ENCODE measurements at regions not wholly inside any gene's neighbourhood (a gene's known extent, or its start where the extent isn't known, plus 50 kb on each side); places are given as distances from the start of the nearest gene placed in this dataset.

- dilution Hi-C loops (cut with HindIII; ENCODE audit: low sequenced_read_pairs, unreplicated experiment), result no loop called here
- BruUV-seq (replicated peaks), result no TSS peak
- no peak overlapping the region for H4K5ac ChIP-seq (ENCODE audit: low read depth, low read length)
- no peak overlapping the region for H3K23ac ChIP-seq (ENCODE audit: low read depth, low read length)
- no peak overlapping the region for H2AK5ac ChIP-seq (ENCODE audit: low read depth, low read length)
- DNase-seq (no peak), ATAC-seq (ENCODE audit: low read depth) (no peak)
- no peak overlapping the region for H3K14ac ChIP-seq (replicated peaks; ENCODE audit: low read depth, low read length)
- H3K9me3 ChIP-seq (ENCODE audit: control insufficient read depth, insufficient read depth, low read length), result peaks cover 4% of the 10 kb centered on the region; the same call in 1 of the 2 replicates
- no peaks in the 10 kb centered on the region for H3K9me1 ChIP-seq (ENCODE audit: insufficient read depth, low read length)
- H3K27me3 ChIP-seq (ENCODE audit: control insufficient read depth, insufficient read depth, low read length), result no peaks in the 10 kb centered on the region
- no peak overlapping the region for H3K56ac ChIP-seq (ENCODE audit: extremely low read depth, insufficient read depth, low read length)
- no peak overlapping the region for H3K4ac ChIP-seq (ENCODE audit: low read depth, low read length)
- in situ Hi-C loops (cut with MboI; ENCODE audit: low sequenced_read_pairs), result no loop called here
- H3K4me1 ChIP-seq (ENCODE audit: control insufficient read depth, insufficient read depth, low read length), result no peaks in the 10 kb centered on the region
- POLR2A ChIA-PET (ENCODE audit: unreplicated experiment), result no interaction called here
- no peaks in the 10 kb centered on the region for H3K36me3 ChIP-seq (ENCODE audit: control insufficient read depth, insufficient read depth, low read length)
- H2BK120ac ChIP-seq (ENCODE audit: low read depth, low read length), result no peak overlapping the region
- no peak overlapping the region for H4K8ac ChIP-seq (ENCODE audit: low read depth in 2 of 2, low read length in 2 of 2)
- no peak overlapping the region for H2AK9ac ChIP-seq (replicated peaks; ENCODE audit: low read depth, low read length, poor library complexity)
- CTCF ChIA-PET, result no interaction called here
- no peaks in the 10 kb centered on the region for H4K20me1 ChIP-seq (ENCODE audit: insufficient read depth, low read length)
- intact Hi-C loops (cut with micrococcal nuclease), result no loop called here
- no peak overlapping the region for H2BK15ac ChIP-seq (ENCODE audit: low read depth, low read length)
- H2BK20ac ChIP-seq (ENCODE audit: low read depth, low read length), result no peak overlapping the region
- no peak overlapping the region for H4K91ac ChIP-seq (ENCODE audit: insufficient read depth, low read depth, low read length)
- H3K18ac ChIP-seq (ENCODE audit: low read depth, low read length), result no peak overlapping the region
- H3K4me3 ChIP-seq (ENCODE audit: insufficient read depth, low read depth, low read length), result no peak overlapping the region
- TF ChIP-seq FOS (IDR thresholded peaks at IDR 0.05; ENCODE audit: low read depth, low read length) (no peak), USF2 (IDR thresholded peaks at IDR 0.05; ENCODE audit: low read depth, low read length) (no peak), BHLHE40 (IDR thresholded peaks at IDR 0.05; ENCODE audit: low read depth, low read length) (no peak), RCOR1 (IDR thresholded peaks at IDR 0.05; ENCODE audit: insufficient replicate concordance, low read length) (no peak), RAD21 (IDR thresholded peaks at IDR 0.05; ENCODE audit: low read length) (no peak), ELK1 (IDR thresholded peaks at IDR 0.05; ENCODE audit: borderline replicate concordance, low read depth, low read length) (no peak), MAZ (IDR thresholded peaks at IDR 0.05; ENCODE audit: borderline replicate concordance, low read depth, low read length) (no peak), MAFK (IDR thresholded peaks at IDR 0.05; ENCODE audit: low read depth, low read length) (no peak), POLR2A (IDR thresholded peaks at IDR 0.05; ENCODE audit: low read depth, low read length) (no peak), NFE2L2 (IDR thresholded peaks at IDR 0.05; ENCODE audit: low read depth, low read length) (no peak), CTCF (conservative IDR thresholded peaks at IDR 0.05; ENCODE audit: low read depth, low read length) (no peak), RFX5 (IDR thresholded peaks at IDR 0.05; ENCODE audit: low read depth, low read length) (no peak), CEBPB (IDR thresholded peaks at IDR 0.05; ENCODE audit: low read depth, low read length) (no peak), MXI1 (IDR thresholded peaks at IDR 0.05; ENCODE audit: borderline replicate concordance, low read depth, low read length) (no peak), SMC3 (IDR thresholded peaks at IDR 0.05; ENCODE audit: low read depth, low read length) (no peak), CHD1 (IDR thresholded peaks at IDR 0.05; ENCODE audit: low read depth, low read length) (no peak)
- no peak overlapping the region for H3K9ac ChIP-seq (ENCODE audit: low read depth, low read length)
- no peak overlapping the region for H3K27ac ChIP-seq (ENCODE audit: insufficient read depth, low read length)
- no peak overlapping the region for H2BK5ac ChIP-seq (ENCODE audit: low read depth, low read length, poor library complexity, severe bottlenecking)
- no peak overlapping the region for H3K4me2 ChIP-seq (ENCODE audit: low read depth, low read length)
- no peaks in the 10 kb centered on the region for H3K79me1 ChIP-seq (ENCODE audit: low read depth in 1 of 2, low read length in 2 of 2)
- no peak overlapping the region for H2AFZ ChIP-seq (replicated peaks; ENCODE audit: low read length, poor library complexity)
These were observed 186.2 kb upstream of the NPSR1 start for GRCh38 chr7:34471844-34472243.

Data from IMR-90 (cell line).